ENCODE measurements at regions not wholly inside any gene's neighbourhood (a gene's known extent, or its start where the extent isn't known, plus 50 kb on each side); places are given as distances from the start of the nearest gene placed in this dataset.

- TF ChIP-seq CTCF (conservative IDR thresholded peaks at IDR 0.05) (no peak), ZFX (IDR thresholded peaks at IDR 0.05) (no peak)
Observed at GRCh38 chr7:89775459-89775858, 378.8 kb upstream of the STEAP1 start.
